ENCODE measurements at regions not wholly inside any gene's neighbourhood (a gene's known extent, or its start where the extent isn't known, plus 50 kb on each side); places are given as distances from the start of the nearest gene placed in this dataset.
"Not testable (repeated sequence)": the region's sequence is repeated elsewhere in the genome, so short reads cannot be mapped to it uniquely, and the experiment has no call there.

GRCh38 chr1:224061436-224061835 lies 52.5 kb upstream of the FBXO28 start:
- DNase-seq (ENCODE audit: low spot score): no peak
- intact Hi-C loops (cut with DNase I): no loop called here

GRCh38 chr1:224059897-224060427 lies 53.9 kb upstream of the FBXO28 start:
- intact Hi-C loops (cut with DNase I): no loop called here
- DNase-seq (ENCODE audit: low spot score): no peak

- no peak for DNase-seq (ENCODE audit: low spot score)
- intact Hi-C loops (cut with DNase I): no loop called here
Observed at GRCh38 chr1:224058303-224058702, 55.6 kb upstream of the FBXO28 start.

- DNase-seq (ENCODE audit: low spot score): no peak
- intact Hi-C loops (cut with DNase I): no loop called here
Observed at GRCh38 chr1:224057461-224058199, 56.3 kb upstream of the FBXO28 start.

GRCh38 chr1:224054611-224055010 lies 59.3 kb upstream of the FBXO28 start:
- no peak for DNase-seq (ENCODE audit: low spot score)
- intact Hi-C loops (cut with DNase I): loop anchor here (5.0 kb wide), 1 partner anchor 357 kb away; no protein-coding TSS in a partner anchor

GRCh38 chr1:224054012-224054411 lies 59.9 kb upstream of the FBXO28 start:
- intact Hi-C loops (cut with DNase I): loop anchor here (5.0 kb wide), 1 partner anchor 357 kb away; no protein-coding TSS in a partner anchor
- DNase-seq (ENCODE audit: low spot score): no peak

- intact Hi-C loops (cut with DNase I): loop anchor here (5.0 kb wide), 1 partner anchor 356 kb away; no protein-coding TSS in a partner anchor
- no peak for DNase-seq (ENCODE audit: low spot score)
Observed at GRCh38 chr1:224053456-224053855, 60.5 kb upstream of the FBXO28 start.

GRCh38 chr1:224052772-224053171 lies 61.1 kb upstream of the FBXO28 start:
- intact Hi-C loops (cut with DNase I): loop anchor here (5.0 kb wide), 1 partner anchor 355 kb away; no protein-coding TSS in a partner anchor
- no peak for DNase-seq (ENCODE audit: low spot score)

GRCh38 chr1:224051782-224052181 lies 62.1 kb upstream of the FBXO28 start:
- intact Hi-C loops (cut with DNase I): loop anchor here (5.0 kb wide), 1 partner anchor 354 kb away; no protein-coding TSS in a partner anchor
- not testable (repeated sequence) for DNase-seq (ENCODE audit: low spot score)

GRCh38 chr1:224051086-224051406 lies 62.9 kb upstream of the FBXO28 start:
- no peak for DNase-seq (ENCODE audit: low spot score)
- intact Hi-C loops (cut with DNase I): loop anchor here (5.0 kb wide), 1 partner anchor 354 kb away; no protein-coding TSS in a partner anchor

- intact Hi-C loops (cut with DNase I): no loop called here
- DNase-seq (ENCODE audit: low spot score): no peak
Observed at GRCh38 chr1:224047538-224047937, 66.4 kb upstream of the FBXO28 start.

- no peak for DNase-seq (ENCODE audit: low spot score)
- intact Hi-C loops (cut with DNase I): no loop called here
Observed at GRCh38 chr1:224045556-224045955, 68.4 kb upstream of the FBXO28 start.

- DNase-seq (ENCODE audit: low spot score): no peak
- intact Hi-C loops (cut with DNase I): no loop called here
Observed at GRCh38 chr1:224044420-224044819, 69.5 kb upstream of the FBXO28 start.

- intact Hi-C loops (cut with DNase I): no loop called here
- no peak for DNase-seq (ENCODE audit: low spot score)
Observed at GRCh38 chr1:224042557-224043118, 71.3 kb upstream of the FBXO28 start.

- intact Hi-C loops (cut with DNase I): no loop called here
- no peak for DNase-seq (ENCODE audit: low spot score)
Observed at GRCh38 chr1:224041032-224041431, 72.9 kb upstream of the FBXO28 start.

- DNase-seq (ENCODE audit: low spot score); intact Hi-C loops (cut with DNase I): not testable (repeated sequence)
Observed at GRCh38 chr1:224040423-224040822, 73.5 kb upstream of the FBXO28 start.

- DNase-seq (ENCODE audit: low spot score); intact Hi-C loops (cut with DNase I): not testable (repeated sequence)
Observed at GRCh38 chr1:224040006-224040405, 73.9 kb upstream of the FBXO28 start.

GRCh38 chr1:224038832-224039231 lies 75.1 kb upstream of the FBXO28 start:
- DNase-seq (ENCODE audit: low spot score); intact Hi-C loops (cut with DNase I): not testable (repeated sequence)

GRCh38 chr1:224037362-224037761 lies 76.5 kb upstream of the FBXO28 start:
- DNase-seq (ENCODE audit: low spot score); intact Hi-C loops (cut with DNase I): not testable (repeated sequence)

GRCh38 chr1:224032608-224033276 lies 81.2 kb upstream of the FBXO28 start:
- DNase-seq (ENCODE audit: low spot score); intact Hi-C loops (cut with DNase I): not testable (repeated sequence)
